ENCODE measurements at regions not wholly inside any gene's neighbourhood (a gene's known extent, or its start where the extent isn't known, plus 50 kb on each side); places are given as distances from the start of the nearest gene placed in this dataset.

DNA sequence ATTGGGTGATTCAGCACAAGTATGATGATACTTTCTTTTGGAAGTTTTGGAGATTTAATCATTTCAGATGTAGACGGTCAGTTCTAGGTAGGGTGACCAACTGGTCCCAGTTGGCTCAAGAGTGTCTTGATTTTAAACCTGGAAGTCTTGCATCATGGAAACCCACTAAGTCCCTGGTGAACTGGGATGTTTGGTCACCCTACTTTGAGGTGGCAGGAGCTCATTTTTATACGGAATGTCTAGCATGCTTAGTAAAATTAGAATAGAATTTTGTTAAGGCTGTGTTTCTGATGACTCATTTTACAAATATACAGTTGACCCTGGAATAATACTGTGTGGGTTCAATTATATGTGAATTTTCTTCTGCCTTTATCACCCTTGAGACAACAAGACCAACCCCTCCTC is 61.5 kb upstream of the DOCK10 start:
- TF ChIP-seq POLR2A (IDR thresholded peaks at IDR 0.05; ENCODE audit: low read length) (no peak), GATA1 (IDR thresholded peaks at IDR 0.05; ENCODE audit: low read depth, low read length) (no peak)
